Spleen (tissue), 7 donors: ENCODE measurements at regions not wholly inside any gene's neighbourhood (a gene's known extent, or its start where the extent isn't known, plus 50 kb on each side); places are given as distances from the start of the nearest gene placed in this dataset.

Experiments
- CTCF ChIP-seq, 11 experiments: fragments of 200-600 bp in 7 of 11; fragments of 450-650 bp in 4 of 11; sonication (generic) in 4 of 11; IDR thresholded peaks in 8 of 11; conservative IDR thresholded peaks in 3 of 11; 1 replicate in 7 of 11; 2 replicates in 4 of 11; pipeline versions ENCODE4 v1.4.0 to v1.8.0; 2016 to 2021; ENCODE audit warnings: antibody characterized with exemption in 11 of 11, inconsistent platforms in 4 of 11, mild to moderate bottlenecking in 1 of 11
- POLR2A ChIP-seq, 3 donors: fragments of 450-650 bp; IDR thresholded peaks; one replicate each; pipeline ENCODE4 v1.5.1; 2017; ENCODE audit warnings: antibody characterized with exemption in 3 of 3, mild to moderate bottlenecking in 1 of 3
- POLR2AphosphoS5 ChIP-seq, 3 donors: sonication (generic); formaldehyde crosslinking; IDR thresholded peaks; one replicate each; pipeline ENCODE4 v1.5.1; 2017; ENCODE audit warnings: antibody characterized with exemption in 3 of 3
- donor health status: DM: no; HTN: no; CAD: no; lungs with moderate emphysema.
- donor health status: DM: no; HTN: no; CAD: no.
- donor health status: DM: no; HTN: no; CAD: no.

- TF ChIP-seq CTCF (IDR thresholded peaks at IDR 0.05 in 8 of 11, conservative IDR thresholded peaks at IDR 0.05 in 3 of 11) (no peak), POLR2AphosphoS5 (IDR thresholded peaks at IDR 0.05) (no peak), POLR2A (IDR thresholded peaks at IDR 0.05) (no peak)
These were observed 129.7 kb upstream of the PLEKHG7 start for GRCh38 chr12:92573104-92573503.
